ENCODE measurements at regions not wholly inside any gene's neighbourhood (a gene's known extent, or its start where the extent isn't known, plus 50 kb on each side); places are given as distances from the start of the nearest gene placed in this dataset.
"Not testable (repeated sequence)": the region's sequence is repeated elsewhere in the genome, so short reads cannot be mapped to it uniquely, and the experiment has no call there.

GRCh38 chr5:79922626-79923025, 68.4 kb downstream of the MTX3 start:
- Mint-ChIP-seq H3K27ac (no peak overlapping the region), H3K27me3 (ENCODE audit: low read depth) (peaks cover 16% of the 10 kb centered on the region), H3K9me3 (peaks cover 4 to 6% of the 10 kb centered on the region in 2 experiments; a peak in 2 of 5 replicates), H3K36me3 (ENCODE audit: insufficient read depth in 1 of 3, low read depth in 3 of 3) (no peaks in the 10 kb centered on the region), H3K4me1 (peaks cover 8 to 11% of the 10 kb centered on the region in 2 experiments), H3K4me3 (no peak overlapping the region)
- no peak overlapping the region for H3T11ph ChIP-seq (ENCODE audit: low read length)
- H4K20me1 ChIP-seq (ENCODE audit: control insufficient read depth, insufficient read depth, insufficient read length): no peaks in the 10 kb centered on the region
- no peak overlapping the region for H3K9ac ChIP-seq (ENCODE audit: extremely low read depth, insufficient read length, low read length)
- no peaks in the 10 kb centered on the region for H3K23me2 ChIP-seq (ENCODE audit: insufficient read length, low read depth, low read length, poor library complexity, severe bottlenecking)
- no peaks in the 10 kb centered on the region for H3K4me1 ChIP-seq (ENCODE audit: insufficient read depth, low read length)
- H3K23ac ChIP-seq (ENCODE audit: insufficient read length, low read depth, low read length): no peak overlapping the region
- no peak for TF ChIP-seq CTCF (conservative IDR thresholded peaks at IDR 0.05)
- no peak overlapping the region for H3K4ac ChIP-seq (ENCODE audit: low read depth, low read length)
- H3K18ac ChIP-seq (ENCODE audit: insufficient read length, low read depth, low read length): no peak overlapping the region
- no peak overlapping the region for H2BK5ac ChIP-seq (ENCODE audit: insufficient read length, low read length)
- no peak overlapping the region for H2BK20ac ChIP-seq (ENCODE audit: low read depth, low read length, poor library complexity, severe bottlenecking)
- H3K14ac ChIP-seq (ENCODE audit: insufficient read depth, low read length): no peak overlapping the region
- no peaks in the 10 kb centered on the region for H3K9me3 ChIP-seq (ENCODE audit: control insufficient read depth, low read depth, low read length)
- no peak overlapping the region for H2BK12ac ChIP-seq (ENCODE audit: insufficient read length, low read depth, low read length)
- no peaks in the 10 kb centered on the region for H3K27me3 ChIP-seq (ENCODE audit: insufficient read depth, low read length)
- H3K27ac ChIP-seq (ENCODE audit: insufficient read length, low read depth, low read length): no peak overlapping the region
- no peak overlapping the region for H3K4me2 ChIP-seq (ENCODE audit: insufficient read depth, insufficient read length, low read length)
- no peak overlapping the region for H2AFZ ChIP-seq (ENCODE audit: low read length)
- no peak overlapping the region for H3K56ac ChIP-seq (ENCODE audit: insufficient read length, low read depth, low read length)
- no peak overlapping the region for H2BK15ac ChIP-seq (ENCODE audit: low read depth, low read length)
- no peaks in the 10 kb centered on the region for H3K79me2 ChIP-seq (ENCODE audit: insufficient read depth, low read length)
- no peak overlapping the region for H2BK120ac ChIP-seq (ENCODE audit: low read depth, low read length, poor library complexity, severe bottlenecking)
- H4K5ac ChIP-seq (ENCODE audit: insufficient read length, low read depth, low read length): no peak overlapping the region
- H4K91ac ChIP-seq (ENCODE audit: insufficient read length, low read depth, low read length): no peak overlapping the region
- H4K8ac ChIP-seq (replicated peaks; ENCODE audit: insufficient read length, low read depth, low read length): no peak overlapping the region
- DNase-seq: no peak
- WGBS (ENCODE audit: extremely low coverage, insufficient read length, low lambda C conversion rate): no CpG with 5 or more reads among the region's 2 CpGs
- H3K79me1 ChIP-seq (ENCODE audit: insufficient read depth, low read depth, low read length, poor library complexity, severe bottlenecking): no peaks in the 10 kb centered on the region
- no peak overlapping the region for H2AK5ac ChIP-seq (ENCODE audit: insufficient read length, low read length)

- H3K4ac ChIP-seq (ENCODE audit: low read depth, low read length); H3K9ac ChIP-seq (ENCODE audit: extremely low read depth, insufficient read length, low read length); H2AFZ ChIP-seq (ENCODE audit: low read length); H3K27me3 Mint-ChIP-seq (ENCODE audit: low read depth); H2BK12ac ChIP-seq (ENCODE audit: insufficient read length, low read depth, low read length); H4K8ac ChIP-seq (replicated peaks; ENCODE audit: insufficient read length, low read depth, low read length); H3K23me2 ChIP-seq (ENCODE audit: insufficient read length, low read depth, low read length, poor library complexity, severe bottlenecking); H3K23ac ChIP-seq (ENCODE audit: insufficient read length, low read depth, low read length); H3K18ac ChIP-seq (ENCODE audit: insufficient read length, low read depth, low read length); H3K36me3 Mint-ChIP-seq (ENCODE audit: insufficient read depth in 1 of 3, low read depth in 3 of 3); H3K27ac Mint-ChIP-seq; H3K27me3 ChIP-seq (ENCODE audit: insufficient read depth, low read length); H3K79me2 ChIP-seq (ENCODE audit: insufficient read depth, low read length); H3K14ac ChIP-seq (ENCODE audit: insufficient read depth, low read length); H4K20me1 ChIP-seq (ENCODE audit: control insufficient read depth, insufficient read depth, insufficient read length); H3K56ac ChIP-seq (ENCODE audit: insufficient read length, low read depth, low read length); H3K79me1 ChIP-seq (ENCODE audit: insufficient read depth, low read depth, low read length, poor library complexity, severe bottlenecking); H2BK15ac ChIP-seq (ENCODE audit: low read depth, low read length); H3K9me3 ChIP-seq (ENCODE audit: control insufficient read depth, low read depth, low read length); H2BK120ac ChIP-seq (ENCODE audit: low read depth, low read length, poor library complexity, severe bottlenecking); H4K91ac ChIP-seq (ENCODE audit: insufficient read length, low read depth, low read length); H3K4me3 Mint-ChIP-seq; DNase-seq; H3K4me1 ChIP-seq (ENCODE audit: insufficient read depth, low read length); H3K4me2 ChIP-seq (ENCODE audit: insufficient read depth, insufficient read length, low read length); H3T11ph ChIP-seq (ENCODE audit: low read length); H3K27ac ChIP-seq (ENCODE audit: insufficient read length, low read depth, low read length); H2BK20ac ChIP-seq (ENCODE audit: low read depth, low read length, poor library complexity, severe bottlenecking); H2BK5ac ChIP-seq (ENCODE audit: insufficient read length, low read length); H2AK5ac ChIP-seq (ENCODE audit: insufficient read length, low read length); H3K4me1 Mint-ChIP-seq; H4K5ac ChIP-seq (ENCODE audit: insufficient read length, low read depth, low read length): not testable (repeated sequence)
- no CpG with 5 or more reads among the region's 1 CpG for WGBS (ENCODE audit: extremely low coverage, insufficient read length, low lambda C conversion rate)
- peaks cover 10 to 14% of the 10 kb centered on the region in 2 experiments for H3K9me3 Mint-ChIP-seq
These were observed 83.6 kb downstream of the MTX3 start for GRCh38 chr5:79907452-79907851.
